ENCODE measurements at regions not wholly inside any gene's neighbourhood (a gene's known extent, or its start where the extent isn't known, plus 50 kb on each side); places are given as distances from the start of the nearest gene placed in this dataset.

DNA sequence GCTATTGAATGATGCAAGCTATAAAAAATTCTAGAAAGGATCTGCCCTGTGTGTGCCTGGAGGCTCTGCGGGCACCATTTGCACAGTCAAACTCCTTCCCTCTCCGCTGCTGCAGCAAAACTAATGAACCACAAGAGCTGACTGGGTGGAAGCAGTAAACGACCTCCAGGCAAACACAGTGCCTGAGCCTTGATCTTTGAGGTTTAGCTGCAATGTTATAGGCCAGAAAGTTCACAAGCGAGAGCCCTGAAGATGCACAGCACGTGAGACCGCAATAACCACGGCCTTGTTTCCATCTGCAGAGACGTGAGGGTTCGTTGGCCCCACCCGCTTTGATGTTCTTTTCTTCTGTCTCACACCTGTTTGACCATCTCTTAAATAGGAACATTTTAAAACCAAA is 69.2 kb upstream of the S1PR3 start:
- no peaks in the 10 kb centered on the region for H3K36me3 ChIP-seq (ENCODE audit: control insufficient read depth in 3 of 3, insufficient read depth in 3 of 3, low read length in 3 of 3)
- H3K27ac ChIP-seq (ENCODE audit: low read depth, low read length) = no peak overlapping the region
- H3K9ac ChIP-seq (ENCODE audit: low read depth in 1 of 3, low read length in 3 of 3) = no peak overlapping the region
- no peaks in the 10 kb centered on the region for H3K9me3 ChIP-seq (ENCODE audit: control insufficient read depth in 3 of 3, low read length in 3 of 3)
- no peak overlapping the region for H3K4me3 ChIP-seq (ENCODE audit: low read length in 3 of 3)
- H3K4me1 ChIP-seq (ENCODE audit: control insufficient read depth in 3 of 3, insufficient read depth in 3 of 3, low read length in 3 of 3) = no peaks in the 10 kb centered on the region
- H3K27me3 ChIP-seq (ENCODE audit: control insufficient read depth in 3 of 3, insufficient read depth in 3 of 3, low read length in 3 of 3) = peaks cover 0 to 3% (median 0%) of the 10 kb centered on the region in 3 donors

GRCh38 chr9:88923092-88923491 is 68.2 kb upstream of the S1PR3 start:
- Histone ChIP-seq H3K27me3 (ENCODE audit: control insufficient read depth in 3 of 3, insufficient read depth in 3 of 3, low read length in 3 of 3) (peaks cover 0 to 3% (median 0%) of the 10 kb centered on the region in 3 donors), H3K4me3 (ENCODE audit: low read length in 3 of 3) (no peak overlapping the region), H3K4me1 (ENCODE audit: control insufficient read depth in 3 of 3, insufficient read depth in 3 of 3, low read length in 3 of 3) (no peaks in the 10 kb centered on the region), H3K9ac (ENCODE audit: low read depth in 1 of 3, low read length in 3 of 3) (no peak overlapping the region), H3K27ac (ENCODE audit: low read depth, low read length) (no peak overlapping the region), H3K9me3 (ENCODE audit: control insufficient read depth in 3 of 3, low read length in 3 of 3) (no peaks in the 10 kb centered on the region), H3K36me3 (ENCODE audit: control insufficient read depth in 3 of 3, insufficient read depth in 3 of 3, low read length in 3 of 3) (no peaks in the 10 kb centered on the region)

DNA sequence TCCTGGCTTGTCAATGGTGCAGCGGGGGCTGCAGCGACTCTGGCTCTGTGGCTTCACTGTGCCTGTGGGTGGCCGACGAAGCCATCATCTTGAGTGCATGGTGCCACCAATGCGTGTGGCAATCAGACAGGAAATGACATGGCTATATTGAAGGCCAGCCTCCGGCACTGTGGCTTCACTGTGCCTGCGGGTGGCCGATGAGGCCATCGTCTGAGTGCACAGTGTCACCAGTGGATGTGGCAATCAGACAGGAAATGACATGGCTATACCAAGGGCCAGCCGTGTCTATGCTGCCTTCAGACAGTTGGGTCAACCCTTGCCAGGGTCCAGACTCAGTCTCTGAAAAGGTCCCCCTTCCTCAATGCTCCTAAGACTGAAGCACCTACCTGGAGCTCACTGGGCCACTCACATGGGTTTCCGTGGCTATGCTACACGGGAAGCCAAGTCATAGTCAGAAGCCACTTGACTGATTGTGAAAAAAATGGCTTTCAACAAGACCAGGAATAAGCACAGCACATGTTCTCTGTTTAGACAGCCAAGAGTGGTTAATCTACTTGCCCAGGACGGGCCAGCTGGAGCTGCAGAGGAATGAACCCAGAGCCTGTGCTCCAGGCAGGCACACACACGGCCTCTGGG is 67.5 kb upstream of the S1PR3 start:
- H3K9me3 ChIP-seq (ENCODE audit: control insufficient read depth in 3 of 3, low read length in 3 of 3) = no peaks in the 10 kb centered on the region

GRCh38 chr9:88925481-88925880 is 65.8 kb upstream of the S1PR3 start:
- peaks cover 0 to 3% (median 0%) of the 10 kb centered on the region in 3 donors for H3K27me3 ChIP-seq (ENCODE audit: control insufficient read depth in 3 of 3, insufficient read depth in 3 of 3, low read length in 3 of 3)
- H3K4me1 ChIP-seq (ENCODE audit: control insufficient read depth in 3 of 3, insufficient read depth in 3 of 3, low read length in 3 of 3) = no peaks in the 10 kb centered on the region
- H3K27ac ChIP-seq (ENCODE audit: low read depth, low read length) = no peak overlapping the region
- peaks cover 0 to 3% (median 0%) of the 10 kb centered on the region in 3 donors for H3K9me3 ChIP-seq (ENCODE audit: control insufficient read depth in 3 of 3, low read length in 3 of 3)
- H3K36me3 ChIP-seq (ENCODE audit: control insufficient read depth in 3 of 3, insufficient read depth in 3 of 3, low read length in 3 of 3) = no peaks in the 10 kb centered on the region
- no peak overlapping the region for H3K4me3 ChIP-seq (ENCODE audit: low read length in 3 of 3)
- no peak overlapping the region for H3K9ac ChIP-seq (ENCODE audit: low read depth in 1 of 3, low read length in 3 of 3)

More for the DNA sequence above, 67.5 kb upstream of the S1PR3 start:
- Histone ChIP-seq H3K36me3 (ENCODE audit: control insufficient read depth in 3 of 3, insufficient read depth in 3 of 3, low read length in 3 of 3) (no peaks in the 10 kb centered on the region), H3K4me1 (ENCODE audit: control insufficient read depth in 3 of 3, insufficient read depth in 3 of 3, low read length in 3 of 3) (no peaks in the 10 kb centered on the region), H3K4me3 (ENCODE audit: low read length in 3 of 3) (no peak overlapping the region), H3K9ac (ENCODE audit: low read depth in 1 of 3, low read length in 3 of 3) (no peak overlapping the region), H3K27ac (ENCODE audit: low read depth, low read length) (no peak overlapping the region), H3K27me3 (ENCODE audit: control insufficient read depth in 3 of 3, insufficient read depth in 3 of 3, low read length in 3 of 3) (peaks cover 0 to 3% (median 0%) of the 10 kb centered on the region in 3 donors)

GRCh38 chr9:88926781-88927505 is 64.3 kb upstream of the S1PR3 start:
- Histone ChIP-seq H3K9me3 (ENCODE audit: control insufficient read depth in 3 of 3, low read length in 3 of 3) (peaks cover 0 to 3% (median 0%) of the 10 kb centered on the region in 3 donors), H3K36me3 (ENCODE audit: control insufficient read depth in 3 of 3, insufficient read depth in 3 of 3, low read length in 3 of 3) (no peaks in the 10 kb centered on the region), H3K27me3 (ENCODE audit: control insufficient read depth in 3 of 3, insufficient read depth in 3 of 3, low read length in 3 of 3) (peaks cover 0 to 3% (median 0%) of the 10 kb centered on the region in 3 donors), H3K27ac (ENCODE audit: low read depth, low read length) (no peak overlapping the region), H3K9ac (ENCODE audit: low read depth in 1 of 3, low read length in 3 of 3) (no peak overlapping the region), H3K4me1 (ENCODE audit: control insufficient read depth in 3 of 3, insufficient read depth in 3 of 3, low read length in 3 of 3) (no peaks in the 10 kb centered on the region), H3K4me3 (ENCODE audit: low read length in 3 of 3) (no peak overlapping the region)

DNA sequence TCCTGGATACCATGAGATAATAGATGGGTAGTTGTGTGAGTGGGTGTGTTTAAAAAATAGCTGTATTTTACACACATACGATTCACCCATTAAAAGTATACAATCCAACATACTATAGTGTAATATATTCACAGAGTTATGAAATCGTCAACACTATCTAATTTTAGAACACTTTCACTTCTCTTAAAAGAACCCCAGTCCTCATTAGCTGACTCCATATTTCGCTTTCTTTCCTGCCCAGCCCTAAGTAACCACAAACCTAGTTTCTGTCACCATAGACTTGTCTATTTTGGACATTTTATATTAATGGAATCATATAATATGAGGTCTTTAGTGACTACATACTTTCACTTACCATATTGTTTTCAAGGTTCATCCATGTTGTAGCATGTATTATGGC is 63.8 kb upstream of the S1PR3 start:
- H3K4me3 ChIP-seq (ENCODE audit: low read length in 3 of 3) = no peak overlapping the region
- no peaks in the 10 kb centered on the region for H3K36me3 ChIP-seq (ENCODE audit: control insufficient read depth in 3 of 3, insufficient read depth in 3 of 3, low read length in 3 of 3)
- H3K4me1 ChIP-seq (ENCODE audit: control insufficient read depth in 3 of 3, insufficient read depth in 3 of 3, low read length in 3 of 3) = no peaks in the 10 kb centered on the region
- H3K9ac ChIP-seq (ENCODE audit: low read depth in 1 of 3, low read length in 3 of 3) = no peak overlapping the region
- peaks cover 0 to 3% (median 0%) of the 10 kb centered on the region in 3 donors for H3K9me3 ChIP-seq (ENCODE audit: control insufficient read depth in 3 of 3, low read length in 3 of 3)
- no peak overlapping the region for H3K27ac ChIP-seq (ENCODE audit: low read depth, low read length)
- peaks cover 0 to 3% (median 0%) of the 10 kb centered on the region in 3 donors for H3K27me3 ChIP-seq (ENCODE audit: control insufficient read depth in 3 of 3, insufficient read depth in 3 of 3, low read length in 3 of 3)

DNA sequence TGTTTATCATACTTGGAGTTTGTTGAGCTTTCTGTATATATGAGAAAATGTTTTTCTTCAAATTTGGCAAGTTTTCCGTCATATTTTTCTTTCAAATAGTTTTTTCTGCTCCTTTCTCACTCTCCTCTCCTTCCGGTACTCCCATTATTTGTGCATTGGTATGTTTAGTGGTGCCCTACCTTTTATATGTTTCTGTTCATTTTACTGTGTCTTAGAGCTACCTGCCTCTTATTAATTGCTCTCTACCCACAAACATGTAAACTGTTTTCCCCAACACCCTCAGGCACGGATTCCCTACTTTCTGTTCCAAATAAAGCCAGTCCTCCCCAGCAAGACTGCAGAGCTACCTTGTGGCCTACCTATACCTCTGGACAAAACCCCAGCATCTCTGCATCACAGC is 60.6 kb upstream of the S1PR3 start:
- Histone ChIP-seq H3K27ac (ENCODE audit: low read depth, low read length) (no peak overlapping the region), H3K9ac (ENCODE audit: low read depth in 1 of 3, low read length in 3 of 3) (no peak overlapping the region), H3K4me3 (ENCODE audit: low read length in 3 of 3) (no peak overlapping the region), H3K9me3 (ENCODE audit: control insufficient read depth in 3 of 3, low read length in 3 of 3) (peaks cover 0 to 3% (median 0%) of the 10 kb centered on the region in 3 donors), H3K36me3 (ENCODE audit: control insufficient read depth in 3 of 3, insufficient read depth in 3 of 3, low read length in 3 of 3) (no peaks in the 10 kb centered on the region), H3K27me3 (ENCODE audit: control insufficient read depth in 3 of 3, insufficient read depth in 3 of 3, low read length in 3 of 3) (peaks cover 0 to 4% (median 0%) of the 10 kb centered on the region in 3 donors), H3K4me1 (ENCODE audit: control insufficient read depth in 3 of 3, insufficient read depth in 3 of 3, low read length in 3 of 3) (no peaks in the 10 kb centered on the region)

DNA sequence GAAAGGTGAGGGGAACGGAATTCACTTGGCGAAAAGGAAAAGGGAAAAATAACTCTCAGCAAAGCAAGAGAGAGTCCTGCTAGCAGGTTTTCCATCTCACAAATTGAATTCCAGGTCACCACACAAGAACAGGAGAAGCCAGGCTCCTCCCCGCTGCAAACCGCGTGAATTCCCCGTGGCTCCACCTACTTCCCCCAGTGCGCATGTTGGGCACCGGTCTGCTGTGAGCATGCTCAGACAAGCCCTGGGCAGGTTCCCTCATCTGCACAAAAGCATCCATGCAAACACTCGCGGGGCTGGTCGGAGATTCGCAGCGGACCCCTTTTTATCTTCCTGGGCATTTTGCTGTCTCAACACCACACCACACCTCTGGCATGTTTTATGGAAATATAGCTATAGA is 58.5 kb upstream of the S1PR3 start:
- no peaks in the 10 kb centered on the region for H3K36me3 ChIP-seq (ENCODE audit: control insufficient read depth in 3 of 3, insufficient read depth in 3 of 3, low read length in 3 of 3)
- no peak overlapping the region for H3K27ac ChIP-seq (ENCODE audit: low read depth, low read length)
- no peaks in the 10 kb centered on the region for H3K4me1 ChIP-seq (ENCODE audit: control insufficient read depth in 3 of 3, insufficient read depth in 3 of 3, low read length in 3 of 3)
- no peak overlapping the region for H3K4me3 ChIP-seq (ENCODE audit: low read length in 3 of 3)
- H3K9ac ChIP-seq (ENCODE audit: low read depth in 1 of 3, low read length in 3 of 3) = no peak overlapping the region
- peaks cover 0 to 4% (median 0%) of the 10 kb centered on the region in 3 donors for H3K27me3 ChIP-seq (ENCODE audit: control insufficient read depth in 3 of 3, insufficient read depth in 3 of 3, low read length in 3 of 3)
- peaks cover 0 to 3% (median 0%) of the 10 kb centered on the region in 3 donors for H3K9me3 ChIP-seq (ENCODE audit: control insufficient read depth in 3 of 3, low read length in 3 of 3)

DNA sequence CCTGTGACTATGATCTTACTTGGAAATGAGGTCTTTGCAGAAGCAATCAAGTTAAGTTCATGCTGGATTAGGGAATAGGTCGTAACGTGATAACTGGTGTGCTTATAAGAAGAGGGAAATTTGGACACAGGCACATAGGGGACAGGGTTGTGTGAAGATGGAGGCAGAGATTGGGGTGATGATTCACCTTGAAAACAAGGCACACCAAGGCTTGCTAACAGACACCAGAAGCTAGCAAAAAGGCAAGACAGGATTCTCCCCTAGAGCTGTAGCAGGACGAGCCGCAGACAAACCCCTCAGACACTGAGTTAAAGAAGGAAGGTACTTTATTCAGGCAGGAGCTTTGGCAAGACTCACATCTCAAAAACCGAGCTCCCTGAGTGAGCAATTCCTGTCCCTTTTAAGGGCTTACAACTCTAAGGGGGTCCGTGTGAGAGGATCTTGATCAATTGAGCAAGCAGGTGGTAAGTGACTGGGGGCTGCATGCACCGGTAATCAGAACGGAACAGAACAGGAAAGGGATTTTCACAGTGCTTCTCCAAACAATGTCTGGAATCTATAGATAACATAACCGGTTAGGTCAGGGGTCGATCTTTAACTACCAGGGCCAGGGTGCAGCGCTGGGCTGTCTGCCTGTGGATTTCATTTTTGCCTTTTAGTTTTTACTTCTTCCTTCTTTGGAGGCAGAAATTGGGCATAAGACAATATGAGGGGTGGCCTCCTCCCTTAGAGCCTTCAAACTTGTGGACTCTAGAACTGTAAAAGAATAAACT is 57.5 kb upstream of the S1PR3 start:
- Histone ChIP-seq H3K4me3 (ENCODE audit: low read length in 3 of 3) (no peak overlapping the region), H3K36me3 (ENCODE audit: control insufficient read depth in 3 of 3, insufficient read depth in 3 of 3, low read length in 3 of 3) (no peaks in the 10 kb centered on the region), H3K27me3 (ENCODE audit: control insufficient read depth in 3 of 3, insufficient read depth in 3 of 3, low read length in 3 of 3) (peaks cover 0 to 4% (median 0%) of the 10 kb centered on the region in 3 donors), H3K9me3 (ENCODE audit: control insufficient read depth in 3 of 3, low read length in 3 of 3) (peaks cover 0 to 3% (median 0%) of the 10 kb centered on the region in 3 donors), H3K4me1 (ENCODE audit: control insufficient read depth in 3 of 3, insufficient read depth in 3 of 3, low read length in 3 of 3) (no peaks in the 10 kb centered on the region), H3K9ac (ENCODE audit: low read depth in 1 of 3, low read length in 3 of 3) (no peak overlapping the region), H3K27ac (ENCODE audit: low read depth, low read length) (no peak overlapping the region)

Data from skeletal muscle tissue (tissue), 3 donors.